HEK293 (cell line): ENCODE measurements at regions not wholly inside any gene's neighbourhood (a gene's known extent, or its start where the extent isn't known, plus 50 kb on each side); places are given as distances from the start of the nearest gene placed in this dataset.

Experiments
- SP7 ChIP-seq: fragments of 450-650 bp; formaldehyde crosslinking; IDR thresholded peaks from 2 replicates; pipeline ENCODE4 v1.5.1; 2016; ENCODE audit warnings: missing biosample characterization, missing genetic modification characterization
- ZNF140 ChIP-seq: fragments of 450-650 bp; formaldehyde crosslinking; IDR thresholded peaks from 2 replicates; pipeline ENCODE4 v1.5.1; 2016; ENCODE audit warnings: missing biosample characterization, missing genetic modification characterization
- ZNF707 ChIP-seq: fragments of 450-650 bp; formaldehyde crosslinking; IDR thresholded peaks from 2 replicates; pipeline ENCODE4 v1.5.1; 2016; ENCODE audit warnings: missing biosample characterization, missing genetic modification characterization
- ZNF791 ChIP-seq: fragments of 450-650 bp; formaldehyde crosslinking; IDR thresholded peaks from 2 replicates; pipeline ENCODE4 v1.5.1; 2016; ENCODE audit warnings: missing biosample characterization, missing genetic modification characterization
- TF ChIP-seq, protein P1 (sequence below): fragments of 450-650 bp; formaldehyde crosslinking; IDR thresholded peaks from 2 replicates; pipeline ENCODE4 v1.5.1; 2016; ENCODE audit warnings: missing biosample characterization, missing genetic modification characterization
- TF ChIP-seq, protein P2 (sequence below): fragments of 450-650 bp; formaldehyde crosslinking; IDR thresholded peaks from 2 replicates; pipeline ENCODE4 v1.5.1; 2016; ENCODE audit warnings: missing biosample characterization, missing genetic modification characterization

DNA sequence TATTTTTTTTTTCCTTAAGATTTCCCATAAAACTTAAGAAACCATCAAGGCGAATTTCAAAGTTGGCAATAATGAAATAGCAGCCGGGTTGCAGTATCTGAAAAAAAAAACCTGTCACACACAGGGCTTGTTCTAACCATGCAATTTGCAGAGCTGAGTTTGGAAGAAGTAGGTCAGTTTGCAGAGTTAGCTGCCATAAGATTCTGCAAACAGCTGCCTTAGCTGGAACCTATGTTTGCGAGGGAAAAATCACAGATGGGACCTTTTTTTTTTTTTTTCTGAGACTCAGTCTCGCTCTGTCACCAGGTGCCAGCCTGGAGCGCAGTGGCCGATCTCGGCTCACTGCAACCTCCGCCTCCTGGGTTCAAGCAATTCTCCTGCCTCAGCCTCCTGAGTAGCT lies 98.5 kb upstream of the HS3ST4 start:
- TF ChIP-seq, protein P1, sequence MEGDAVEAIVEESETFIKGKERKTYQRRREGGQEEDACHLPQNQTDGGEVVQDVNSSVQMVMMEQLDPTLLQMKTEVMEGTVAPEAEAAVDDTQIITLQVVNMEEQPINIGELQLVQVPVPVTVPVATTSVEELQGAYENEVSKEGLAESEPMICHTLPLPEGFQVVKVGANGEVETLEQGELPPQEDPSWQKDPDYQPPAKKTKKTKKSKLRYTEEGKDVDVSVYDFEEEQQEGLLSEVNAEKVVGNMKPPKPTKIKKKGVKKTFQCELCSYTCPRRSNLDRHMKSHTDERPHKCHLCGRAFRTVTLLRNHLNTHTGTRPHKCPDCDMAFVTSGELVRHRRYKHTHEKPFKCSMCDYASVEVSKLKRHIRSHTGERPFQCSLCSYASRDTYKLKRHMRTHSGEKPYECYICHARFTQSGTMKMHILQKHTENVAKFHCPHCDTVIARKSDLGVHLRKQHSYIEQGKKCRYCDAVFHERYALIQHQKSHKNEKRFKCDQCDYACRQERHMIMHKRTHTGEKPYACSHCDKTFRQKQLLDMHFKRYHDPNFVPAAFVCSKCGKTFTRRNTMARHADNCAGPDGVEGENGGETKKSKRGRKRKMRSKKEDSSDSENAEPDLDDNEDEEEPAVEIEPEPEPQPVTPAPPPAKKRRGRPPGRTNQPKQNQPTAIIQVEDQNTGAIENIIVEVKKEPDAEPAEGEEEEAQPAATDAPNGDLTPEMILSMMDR (tag by site-specific recombination): no peak
- TF ChIP-seq ZNF140 (tag by site-specific recombination) (no peak), SP7 (tag by site-specific recombination) (no peak), ZNF791 (tag by site-specific recombination) (no peak), ZNF707 (tag by site-specific recombination) (no peak)
- TF ChIP-seq, protein P2, sequence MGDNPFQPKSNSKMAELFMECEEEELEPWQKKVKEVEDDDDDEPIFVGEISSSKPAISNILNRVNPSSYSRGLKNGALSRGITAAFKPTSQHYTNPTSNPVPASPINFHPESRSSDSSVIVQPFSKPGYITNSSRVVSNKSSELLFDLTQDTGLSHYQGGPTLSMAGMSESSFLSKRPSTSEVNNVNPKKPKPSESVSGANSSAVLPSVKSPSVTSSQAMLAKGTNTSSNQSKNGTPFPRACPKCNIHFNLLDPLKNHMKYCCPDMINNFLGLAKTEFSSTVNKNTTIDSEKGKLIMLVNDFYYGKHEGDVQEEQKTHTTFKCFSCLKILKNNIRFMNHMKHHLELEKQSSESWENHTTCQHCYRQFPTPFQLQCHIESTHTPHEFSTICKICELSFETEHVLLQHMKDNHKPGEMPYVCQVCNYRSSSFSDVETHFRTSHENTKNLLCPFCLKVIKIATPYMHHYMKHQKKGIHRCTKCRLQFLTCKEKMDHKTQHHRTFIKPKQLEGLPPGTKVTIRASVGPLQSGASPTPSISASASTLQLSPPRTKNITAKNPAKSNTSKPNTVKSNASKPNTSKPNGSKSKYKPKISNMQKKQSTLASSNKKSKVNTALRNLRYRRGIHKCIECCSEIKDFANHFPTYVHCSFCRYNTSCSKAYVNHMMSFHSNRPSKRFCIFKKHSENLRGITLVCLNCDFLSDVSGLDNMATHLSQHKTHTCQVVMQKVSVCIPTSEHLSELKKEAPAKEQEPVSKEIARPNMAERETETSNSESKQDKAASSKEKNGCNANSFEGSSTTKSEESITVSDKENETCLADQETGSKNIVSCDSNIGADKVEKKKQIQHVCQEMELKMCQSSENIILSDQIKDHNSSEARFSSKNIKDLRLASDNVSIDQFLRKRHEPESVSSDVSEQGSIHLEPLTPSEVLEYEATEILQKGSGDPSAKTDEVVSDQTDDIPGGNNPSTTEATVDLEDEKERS (tag by site-specific recombination): no peak
